GM23338 (cell line): ENCODE measurements at regions not wholly inside any gene's neighbourhood (a gene's known extent, or its start where the extent isn't known, plus 50 kb on each side); places are given as distances from the start of the nearest gene placed in this dataset.

ENCODE experiments used
- ATAC-seq: fragments of 200-7000 bp; cut with Tn5 transposase; 3 replicates; pipeline ENCODE4 v1.9.1; 2020
- DNase-seq: peaks from one replicate; pipeline ENCODE4 v3.0.0-alpha.2; 2015; ENCODE audit warnings: low spot score
- H2AFZ ChIP-seq: fragments of 200-600 bp; sonication (generic); 2 replicates; pipeline ENCODE4 v1.8.0; 2016; ENCODE audit warnings: antibody characterized with exemption, mild to moderate bottlenecking, moderate library complexity
- H3F3A ChIP-seq: fragments of 200-600 bp; sonication (generic); replicated peaks from 2 replicates; pipeline ENCODE4 v1.8.0; 2017; ENCODE audit warnings: antibody characterized with exemption, mixed run types, low read depth
- H3K27ac ChIP-seq: fragments of 200-600 bp; sonication (generic); 2 replicates; pipeline ENCODE4 v1.6.1; 2016; ENCODE audit warnings: low read depth
- H3K27me3 ChIP-seq: fragments of 200-600 bp; sonication (generic); 2 replicates; pipeline ENCODE4 v1.8.0; 2016; ENCODE audit warnings: mild to moderate bottlenecking, mixed run types, moderate library complexity; ENCODE audit not compliant: insufficient read depth
- H3K36me3 ChIP-seq: fragments of 200-600 bp; sonication (generic); 2 replicates; pipeline ENCODE4 v1.8.0; 2016; ENCODE audit warnings: mild to moderate bottlenecking; ENCODE audit not compliant: insufficient read depth
- H3K4me1 ChIP-seq: fragments of 200-600 bp; sonication (generic); 2 replicates; pipeline ENCODE4 v1.8.0; 2016; ENCODE audit warnings: mild to moderate bottlenecking, moderate library complexity; ENCODE audit not compliant: insufficient read depth
- H3K4me2 ChIP-seq: fragments of 200-600 bp; sonication (generic); 2 replicates; pipeline ENCODE4 v1.7.1; 2017; ENCODE audit warnings: mixed run types
- H3K4me3 ChIP-seq: fragments of 200-600 bp; sonication (generic); 2 replicates; pipeline ENCODE4 v1.6.1; 2016; ENCODE audit warnings: mixed run types
- H3K79me2 ChIP-seq: fragments of 200-600 bp; sonication (generic); replicated peaks from 2 replicates; pipeline ENCODE4 v1.8.0; 2017; ENCODE audit warnings: mild to moderate bottlenecking; ENCODE audit not compliant: insufficient read depth
- H3K9me2 ChIP-seq: fragments of 200-600 bp; sonication (generic); 2 replicates; pipeline ENCODE4 v1.8.0; 2017; ENCODE audit not compliant: insufficient read depth
- H4K20me1 ChIP-seq: fragments of 200-600 bp; sonication (generic); replicated peaks from 2 replicates; pipeline ENCODE4 v1.8.0; 2017; ENCODE audit warnings: mild to moderate bottlenecking; ENCODE audit not compliant: insufficient read depth
- H3K27ac Mint-ChIP-seq: 2 replicates; pipeline ENCODE4 v1.8.0; 2020; ENCODE audit warnings: inconsistent platforms, mild to moderate bottlenecking, moderate library complexity, mixed read lengths
- H3K27me3 Mint-ChIP-seq: 3 replicates; pipeline ENCODE4 v1.8.0; 2022; ENCODE audit warnings: low read depth, mild to moderate bottlenecking, moderate library complexity, mixed read lengths, inconsistent platforms; ENCODE audit not compliant: insufficient read depth, poor library complexity
- H3K36me3 Mint-ChIP-seq: 3 replicates; pipeline ENCODE4 v1.8.0; 2021; ENCODE audit warnings: low read depth, mild to moderate bottlenecking, inconsistent platforms, moderate library complexity, mixed read lengths
- H3K4me1 Mint-ChIP-seq: 3 replicates; pipeline ENCODE4 v1.8.0; 2020; ENCODE audit warnings: mild to moderate bottlenecking, inconsistent platforms, mixed read lengths
- H3K4me3 Mint-ChIP-seq: 3 replicates; pipeline ENCODE4 v1.8.0; 2021; ENCODE audit warnings: moderate library complexity, mild to moderate bottlenecking, inconsistent platforms, mixed read lengths
- H3K9me3 Mint-ChIP-seq: 3 replicates; pipeline ENCODE4 v1.8.0; 2020; ENCODE audit warnings: moderate library complexity, mild to moderate bottlenecking, inconsistent platforms, mixed read lengths
- ZNF114 ChIP-seq: fragments of 250-450 bp; sonication (Bioruptor Pico); IDR thresholded peaks from 2 replicates; pipeline ENCODE4 v1.5.0; 2020; ENCODE audit warnings: mild to moderate bottlenecking, moderate library complexity
- TF ChIP-seq, protein P1 (sequence below): fragments of 250-450 bp; sonication (Bioruptor Pico); IDR thresholded peaks from 2 replicates; pipeline ENCODE4 v1.5.0; 2020; ENCODE audit warnings: mild to moderate bottlenecking, moderate library complexity

DNA sequence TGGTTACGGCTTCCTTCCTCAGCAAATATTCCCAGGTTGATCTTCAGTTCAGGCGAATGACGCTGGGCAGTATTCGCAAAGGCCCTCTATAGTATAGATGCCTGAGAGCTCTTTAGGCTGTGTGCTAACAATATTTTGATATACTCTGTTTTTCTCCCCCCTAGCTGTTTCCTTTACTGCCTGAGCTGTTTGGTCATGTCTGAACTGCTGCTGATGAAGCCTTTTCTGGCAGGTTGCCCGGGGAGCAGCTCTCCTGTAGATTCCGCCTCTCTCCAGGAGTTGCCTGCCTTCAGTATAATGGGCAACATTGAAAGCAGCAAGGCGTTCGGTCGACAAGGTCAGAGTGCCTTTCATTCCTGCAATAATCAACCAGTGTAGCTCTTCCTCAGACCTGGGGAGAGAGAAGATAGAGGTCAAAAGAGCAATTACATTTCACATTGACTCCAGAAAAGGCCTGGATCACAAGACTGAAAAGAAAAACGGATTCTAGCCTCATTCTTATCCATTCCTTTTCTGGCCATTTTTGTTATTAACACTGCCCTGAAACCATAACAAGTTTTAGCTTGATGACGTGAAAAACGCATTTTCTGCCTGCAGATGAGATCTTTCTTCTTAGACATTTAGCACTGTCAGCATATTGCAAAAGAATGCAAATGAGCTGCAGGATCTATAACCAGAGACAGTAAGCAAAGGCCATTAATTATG, 60.1 kb upstream of the ZNF608 start:
- no peak overlapping the region for H3K4me3 Mint-ChIP-seq

More for the DNA sequence above, 60.1 kb upstream of the ZNF608 start:
- H3K4me3 ChIP-seq: no peak overlapping the region
- Mint-ChIP-seq H3K4me1 (peaks cover 19% of the 10 kb centered on the region), H3K27me3 (peaks cover 6% of the 10 kb centered on the region), H3K9me3 (no peaks in the 10 kb centered on the region), H3K36me3 (no peaks in the 10 kb centered on the region), H3K27ac (no peak overlapping the region)
- peaks cover 14% of the 10 kb centered on the region for H3K4me1 ChIP-seq
- H3K36me3 ChIP-seq: no peaks in the 10 kb centered on the region; the same call in 1 of the 2 replicates
- 0 out of 2 replicates have a peak, but pooled peaks cover 7% of the 10 kb centered on the region for H3F3A ChIP-seq
- peaks cover 5% of the 10 kb centered on the region; the same call in 1 of the 2 replicates for H3K9me2 ChIP-seq
- H3K79me2 ChIP-seq: no peaks in the 10 kb centered on the region
- DNase-seq (peak; percentile 39), ATAC-seq (peak; percentile 98)
- peak overlapping the region; percentile 9; the same call in 1 of the 2 replicates for H3K4me2 ChIP-seq
- H3K27me3 ChIP-seq: no peaks in the 10 kb centered on the region
- H2AFZ ChIP-seq: peak overlapping the region; percentile 60
- TF ChIP-seq, protein P1, sequence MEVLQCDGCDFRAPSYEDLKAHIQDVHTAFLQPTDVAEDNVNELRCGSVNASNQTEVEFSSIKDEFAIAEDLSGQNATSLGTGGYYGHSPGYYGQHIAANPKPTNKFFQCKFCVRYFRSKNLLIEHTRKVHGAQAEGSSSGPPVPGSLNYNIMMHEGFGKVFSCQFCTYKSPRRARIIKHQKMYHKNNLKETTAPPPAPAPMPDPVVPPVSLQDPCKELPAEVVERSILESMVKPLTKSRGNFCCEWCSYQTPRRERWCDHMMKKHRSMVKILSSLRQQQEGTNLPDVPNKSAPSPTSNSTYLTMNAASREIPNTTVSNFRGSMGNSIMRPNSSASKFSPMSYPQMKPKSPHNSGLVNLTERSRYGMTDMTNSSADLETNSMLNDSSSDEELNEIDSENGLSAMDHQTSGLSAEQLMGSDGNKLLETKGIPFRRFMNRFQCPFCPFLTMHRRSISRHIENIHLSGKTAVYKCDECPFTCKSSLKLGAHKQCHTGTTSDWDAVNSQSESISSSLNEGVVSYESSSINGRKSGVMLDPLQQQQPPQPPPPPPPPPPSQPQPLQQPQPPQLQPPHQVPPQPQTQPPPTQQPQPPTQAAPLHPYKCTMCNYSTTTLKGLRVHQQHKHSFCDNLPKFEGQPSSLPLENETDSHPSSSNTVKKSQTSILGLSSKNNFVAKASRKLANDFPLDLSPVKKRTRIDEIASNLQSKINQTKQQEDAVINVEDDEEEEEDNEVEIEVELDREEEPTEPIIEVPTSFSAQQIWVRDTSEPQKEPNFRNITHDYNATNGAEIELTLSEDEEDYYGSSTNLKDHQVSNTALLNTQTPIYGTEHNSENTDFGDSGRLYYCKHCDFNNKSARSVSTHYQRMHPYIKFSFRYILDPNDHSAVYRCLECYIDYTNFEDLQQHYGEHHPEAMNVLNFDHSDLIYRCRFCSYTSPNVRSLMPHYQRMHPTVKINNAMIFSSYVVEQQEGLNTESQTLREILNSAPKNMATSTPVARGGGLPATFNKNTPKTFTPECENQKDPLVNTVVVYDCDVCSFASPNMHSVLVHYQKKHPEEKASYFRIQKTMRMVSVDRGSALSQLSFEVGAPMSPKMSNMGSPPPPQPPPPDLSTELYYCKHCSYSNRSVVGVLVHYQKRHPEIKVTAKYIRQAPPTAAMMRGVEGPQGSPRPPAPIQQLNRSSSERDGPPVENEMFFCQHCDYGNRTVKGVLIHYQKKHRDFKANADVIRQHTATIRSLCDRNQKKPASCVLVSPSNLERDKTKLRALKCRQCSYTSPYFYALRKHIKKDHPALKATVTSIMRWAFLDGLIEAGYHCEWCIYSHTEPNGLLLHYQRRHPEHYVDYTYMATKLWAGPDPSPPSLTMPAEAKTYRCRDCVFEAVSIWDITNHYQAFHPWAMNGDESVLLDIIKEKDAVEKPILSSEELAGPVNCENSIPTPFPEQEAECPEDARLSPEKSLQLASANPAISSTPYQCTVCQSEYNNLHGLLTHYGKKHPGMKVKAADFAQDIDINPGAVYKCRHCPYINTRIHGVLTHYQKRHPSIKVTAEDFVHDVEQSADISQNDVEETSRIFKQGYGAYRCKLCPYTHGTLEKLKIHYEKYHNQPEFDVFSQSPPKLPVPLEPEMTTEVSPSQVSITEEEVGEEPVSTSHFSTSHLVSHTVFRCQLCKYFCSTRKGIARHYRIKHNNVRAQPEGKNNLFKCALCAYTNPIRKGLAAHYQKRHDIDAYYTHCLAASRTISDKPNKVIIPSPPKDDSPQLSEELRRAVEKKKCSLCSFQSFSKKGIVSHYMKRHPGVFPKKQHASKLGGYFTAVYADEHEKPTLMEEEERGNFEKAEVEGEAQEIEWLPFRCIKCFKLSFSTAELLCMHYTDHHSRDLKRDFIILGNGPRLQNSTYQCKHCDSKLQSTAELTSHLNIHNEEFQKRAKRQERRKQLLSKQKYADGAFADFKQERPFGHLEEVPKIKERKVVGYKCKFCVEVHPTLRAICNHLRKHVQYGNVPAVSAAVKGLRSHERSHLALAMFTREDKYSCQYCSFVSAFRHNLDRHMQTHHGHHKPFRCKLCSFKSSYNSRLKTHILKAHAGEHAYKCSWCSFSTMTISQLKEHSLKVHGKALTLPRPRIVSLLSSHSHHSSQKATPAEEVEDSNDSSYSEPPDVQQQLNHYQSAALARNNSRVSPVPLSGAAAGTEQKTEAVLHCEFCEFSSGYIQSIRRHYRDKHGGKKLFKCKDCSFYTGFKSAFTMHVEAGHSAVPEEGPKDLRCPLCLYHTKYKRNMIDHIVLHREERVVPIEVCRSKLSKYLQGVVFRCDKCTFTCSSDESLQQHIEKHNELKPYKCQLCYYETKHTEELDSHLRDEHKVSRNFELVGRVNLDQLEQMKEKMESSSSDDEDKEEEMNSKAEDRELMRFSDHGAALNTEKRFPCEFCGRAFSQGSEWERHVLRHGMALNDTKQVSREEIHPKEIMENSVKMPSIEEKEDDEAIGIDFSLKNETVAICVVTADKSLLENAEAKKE: peak; percentile 17; the same call in 1 of the 2 replicates
- TF ChIP-seq ZNF114 (CRISPR knock-in tag): no peak
- H3K27ac ChIP-seq: peak overlapping the region; percentile 74
- no peaks in the 10 kb centered on the region for H4K20me1 ChIP-seq
